Ishikawa (cell line): ENCODE measurements at regions not wholly inside any gene's neighbourhood (a gene's known extent, or its start where the extent isn't known, plus 50 kb on each side); places are given as distances from the start of the nearest gene placed in this dataset.

ENCODE experiments used
- CEBPB ChIP-seq: IDR thresholded peaks from 2 replicates; pipeline ENCODE4 v1.6.1; 2012
- CREB1 ChIP-seq: IDR thresholded peaks from 2 replicates; pipeline ENCODE4 v1.6.1; 2012; ENCODE audit warnings: low read depth
- EP300 ChIP-seq: IDR thresholded peaks from 2 replicates; pipeline ENCODE4 v1.6.1; 2012; ENCODE audit warnings: borderline replicate concordance
- RAD21 ChIP-seq: IDR thresholded peaks from 2 replicates; pipeline ENCODE4 v1.6.1; 2012; ENCODE audit warnings: low read depth
- TAF1 ChIP-seq: IDR thresholded peaks from 2 replicates; pipeline ENCODE4 v1.6.1; 2012; ENCODE audit warnings: low read depth, mild to moderate bottlenecking
- TF ChIP-seq, protein P1 (sequence below): IDR thresholded peaks from 2 replicates; pipeline ENCODE4 v1.6.1; 2012
- TF ChIP-seq, protein P2 (sequence below): IDR thresholded peaks from 2 replicates; pipeline ENCODE4 v1.6.1; 2012; ENCODE audit warnings: low read depth, mild to moderate bottlenecking

DNA sequence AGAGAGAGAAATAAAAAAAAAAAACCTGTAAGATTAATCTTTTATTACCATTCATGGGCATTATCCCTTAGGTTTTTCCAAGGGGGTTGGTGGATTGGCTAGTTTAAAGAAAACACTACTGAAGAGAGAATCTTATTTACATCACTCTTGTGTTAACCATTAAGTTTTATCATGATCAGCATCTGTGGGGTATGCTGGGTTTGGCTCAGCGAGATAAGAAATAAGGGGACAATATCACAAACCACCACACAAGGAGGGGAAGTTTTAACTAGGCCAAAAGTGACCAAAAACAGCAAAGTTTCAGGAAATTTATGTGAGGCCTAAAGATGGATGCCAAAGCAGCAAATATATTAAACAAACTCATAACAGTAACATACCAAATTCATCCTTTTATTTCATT lies 548.6 kb downstream of the SLC16A7 start:
- TF ChIP-seq EP300, result no peak
- TF ChIP-seq CREB1, result no peak
- TF ChIP-seq CEBPB, result no peak
- TF ChIP-seq, protein P1, sequence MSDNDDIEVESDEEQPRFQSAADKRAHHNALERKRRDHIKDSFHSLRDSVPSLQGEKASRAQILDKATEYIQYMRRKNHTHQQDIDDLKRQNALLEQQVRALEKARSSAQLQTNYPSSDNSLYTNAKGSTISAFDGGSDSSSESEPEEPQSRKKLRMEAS, result no peak
- no peak for TF ChIP-seq RAD21
- TF ChIP-seq, protein P2, sequence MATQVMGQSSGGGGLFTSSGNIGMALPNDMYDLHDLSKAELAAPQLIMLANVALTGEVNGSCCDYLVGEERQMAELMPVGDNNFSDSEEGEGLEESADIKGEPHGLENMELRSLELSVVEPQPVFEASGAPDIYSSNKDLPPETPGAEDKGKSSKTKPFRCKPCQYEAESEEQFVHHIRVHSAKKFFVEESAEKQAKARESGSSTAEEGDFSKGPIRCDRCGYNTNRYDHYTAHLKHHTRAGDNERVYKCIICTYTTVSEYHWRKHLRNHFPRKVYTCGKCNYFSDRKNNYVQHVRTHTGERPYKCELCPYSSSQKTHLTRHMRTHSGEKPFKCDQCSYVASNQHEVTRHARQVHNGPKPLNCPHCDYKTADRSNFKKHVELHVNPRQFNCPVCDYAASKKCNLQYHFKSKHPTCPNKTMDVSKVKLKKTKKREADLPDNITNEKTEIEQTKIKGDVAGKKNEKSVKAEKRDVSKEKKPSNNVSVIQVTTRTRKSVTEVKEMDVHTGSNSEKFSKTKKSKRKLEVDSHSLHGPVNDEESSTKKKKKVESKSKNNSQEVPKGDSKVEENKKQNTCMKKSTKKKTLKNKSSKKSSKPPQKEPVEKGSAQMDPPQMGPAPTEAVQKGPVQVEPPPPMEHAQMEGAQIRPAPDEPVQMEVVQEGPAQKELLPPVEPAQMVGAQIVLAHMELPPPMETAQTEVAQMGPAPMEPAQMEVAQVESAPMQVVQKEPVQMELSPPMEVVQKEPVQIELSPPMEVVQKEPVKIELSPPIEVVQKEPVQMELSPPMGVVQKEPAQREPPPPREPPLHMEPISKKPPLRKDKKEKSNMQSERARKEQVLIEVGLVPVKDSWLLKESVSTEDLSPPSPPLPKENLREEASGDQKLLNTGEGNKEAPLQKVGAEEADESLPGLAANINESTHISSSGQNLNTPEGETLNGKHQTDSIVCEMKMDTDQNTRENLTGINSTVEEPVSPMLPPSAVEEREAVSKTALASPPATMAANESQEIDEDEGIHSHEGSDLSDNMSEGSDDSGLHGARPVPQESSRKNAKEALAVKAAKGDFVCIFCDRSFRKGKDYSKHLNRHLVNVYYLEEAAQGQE, result no peak
- no peak for TF ChIP-seq TAF1
